Adrenal gland (tissue), 5 donors: ENCODE measurements at regions not wholly inside any gene's neighbourhood (a gene's known extent, or its start where the extent isn't known, plus 50 kb on each side); places are given as distances from the start of the nearest gene placed in this dataset.

Source experiments
- CTCF ChIP-seq, 6 experiments: fragments of 450-650 bp in 4 of 6; fragments of 200-600 bp in 2 of 6; sonication (generic) in 1 of 6; IDR thresholded peaks; 1 replicate in 5 of 6; 2 replicates in 1 of 6; pipeline versions ENCODE4 v1.5.1 to v1.8.0; 2016 to 2021; ENCODE audit warnings: antibody characterized with exemption in 6 of 6, mild to moderate bottlenecking in 2 of 6, moderate library complexity in 1 of 6
- POLR2A ChIP-seq, 2 donors: fragments of 450-650 bp; IDR thresholded peaks; one replicate each; pipeline ENCODE4 v1.6.1; 2017; ENCODE audit warnings: antibody characterized with exemption in 2 of 2, mild to moderate bottlenecking in 2 of 2, moderate library complexity in 1 of 2
- donor health status: DM: no; HTN: no; CAD: no.

- TF ChIP-seq POLR2A (IDR thresholded peaks at IDR 0.05) (no peak), CTCF (IDR thresholded peaks at IDR 0.05) (no peak)
Measured at GRCh38 chr7:68155676-68156075, 1159.0 kb downstream of the TYW1 start.
